HG03060 (cell line): ENCODE measurements at regions not wholly inside any gene's neighbourhood (a gene's known extent, or its start where the extent isn't known, plus 50 kb on each side); places are given as distances from the start of the nearest gene placed in this dataset.
"Not testable (repeated sequence)": the region's sequence is repeated elsewhere in the genome, so short reads cannot be mapped to it uniquely, and the experiment has no call there.

ENCODE experiments used
- ATAC-seq: cut with Tn5 transposase; IDR thresholded peaks from one replicate; pipeline ENCODE4 v1.9.1; 2021; ENCODE audit warnings: low read depth, moderate number of reproducible peaks; ENCODE audit not compliant: unreplicated experiment

- no peak for ATAC-seq
These were observed 333.0 kb downstream of the CCER1 start for GRCh38 chr12:90621927-90622326.

GRCh38 chr12:90619943-90620342, 335.0 kb downstream of the CCER1 start:
- no peak for ATAC-seq

- no peak for ATAC-seq
These were observed 336.4 kb downstream of the CCER1 start for GRCh38 chr12:90618586-90618985.

GRCh38 chr12:90611891-90612290, 343.1 kb downstream of the CCER1 start:
- no peak for ATAC-seq

- ATAC-seq = no peak
These were observed 343.9 kb downstream of the CCER1 start for GRCh38 chr12:90611048-90611447.

GRCh38 chr12:90593596-90594295, 361.2 kb downstream of the CCER1 start:
- ATAC-seq = no peak

GRCh38 chr12:90589956-90590355, 365.0 kb downstream of the CCER1 start:
- no peak for ATAC-seq

GRCh38 chr12:90585640-90586304, 369.2 kb downstream of the CCER1 start:
- no peak for ATAC-seq

GRCh38 chr12:90576707-90577106, 378.3 kb downstream of the CCER1 start:
- ATAC-seq = no peak

- ATAC-seq = no peak
These were observed 379.0 kb downstream of the CCER1 start for GRCh38 chr12:90575995-90576394.

GRCh38 chr12:90574676-90575075, 380.3 kb downstream of the CCER1 start:
- no peak for ATAC-seq

- no peak for ATAC-seq
These were observed 382.2 kb downstream of the CCER1 start for GRCh38 chr12:90572778-90573177.

- ATAC-seq = no peak
These were observed 385.3 kb downstream of the CCER1 start for GRCh38 chr12:90569685-90570084.

GRCh38 chr12:90562671-90563070, 392.3 kb downstream of the CCER1 start:
- ATAC-seq = no peak

GRCh38 chr12:90548595-90548994, 406.4 kb downstream of the CCER1 start:
- no peak for ATAC-seq

GRCh38 chr12:90546511-90546910, 408.5 kb downstream of the CCER1 start:
- no peak for ATAC-seq

- ATAC-seq = no peak
These were observed 411.1 kb downstream of the CCER1 start for GRCh38 chr12:90543841-90544240.

GRCh38 chr12:90543374-90543773, 411.6 kb downstream of the CCER1 start:
- ATAC-seq = no peak

- not testable (repeated sequence) for ATAC-seq
These were observed 412.1 kb downstream of the CCER1 start for GRCh38 chr12:90542852-90543251.

- ATAC-seq = not testable (repeated sequence)
These were observed 421.1 kb downstream of the CCER1 start for GRCh38 chr12:90533828-90534227.

GRCh38 chr12:90520002-90520734, 434.8 kb downstream of the CCER1 start:
- no peak for ATAC-seq

- ATAC-seq = no peak
These were observed 435.7 kb downstream of the CCER1 start for GRCh38 chr12:90519285-90519684.
